GM21619 (cell line): ENCODE measurements at regions not wholly inside any gene's neighbourhood (a gene's known extent, or its start where the extent isn't known, plus 50 kb on each side); places are given as distances from the start of the nearest gene placed in this dataset.
A peak's percentile ranks its signal among the peaks of the same experiment; 100 is the strongest.

Source experiments
- ATAC-seq: cut with Tn5 transposase; IDR thresholded peaks from one replicate; pipeline ENCODE4 v1.9.1; 2021; ENCODE audit not compliant: unreplicated experiment

DNA sequence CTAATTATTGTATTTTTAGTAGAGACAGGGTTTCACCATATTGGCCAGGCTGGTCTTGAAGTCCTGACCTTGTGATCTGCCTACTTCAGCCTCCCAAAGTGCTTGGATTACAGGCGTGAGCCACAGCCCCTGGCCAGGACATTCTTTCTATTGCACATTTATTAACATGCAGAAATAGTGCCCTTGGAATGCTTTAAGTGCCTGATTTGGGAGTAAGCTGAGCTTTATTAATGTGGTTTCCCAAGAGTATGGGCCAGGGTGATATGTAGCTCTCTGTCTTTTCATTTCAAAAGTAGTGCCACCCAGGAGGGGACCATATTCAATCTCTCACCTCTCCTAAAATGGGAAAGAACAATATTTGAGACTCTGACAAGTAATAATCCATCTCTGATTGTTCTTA, 970.7 kb downstream of the KCNMA1 start:
- no peak for ATAC-seq

GRCh38 chr10:76665029-76665428, 972.6 kb downstream of the KCNMA1 start:
- ATAC-seq = no peak

- no peak for ATAC-seq
Observed at GRCh38 chr10:76657337-76658012, 980.1 kb downstream of the KCNMA1 start.

DNA sequence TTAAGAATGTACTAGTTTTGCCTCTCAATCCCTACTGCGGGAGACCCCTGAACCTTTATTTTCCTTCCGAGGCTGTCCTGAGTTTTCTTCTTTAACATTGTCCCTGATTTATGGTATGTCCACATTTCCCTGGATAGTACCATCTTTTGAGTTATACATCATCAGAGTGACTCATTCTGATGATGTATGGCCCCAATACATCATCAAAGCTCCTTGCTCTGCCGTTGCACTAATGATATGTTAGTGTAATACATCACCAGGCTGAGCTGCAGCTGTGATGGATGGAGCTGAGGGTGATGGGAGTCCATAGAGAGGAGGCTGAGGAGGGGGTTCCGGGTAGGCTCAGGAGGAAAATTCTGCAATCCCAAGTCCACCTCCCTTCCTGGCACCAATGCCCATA, 986.5 kb downstream of the KCNMA1 start:
- ATAC-seq = no peak

GRCh38 chr10:76649723-76650127, 987.9 kb downstream of the KCNMA1 start:
- ATAC-seq = no peak

GRCh38 chr10:76649254-76649653, 988.4 kb downstream of the KCNMA1 start:
- ATAC-seq = no peak

- ATAC-seq = no peak
Observed at GRCh38 chr10:76647301-76647700, 990.3 kb downstream of the KCNMA1 start.

DNA sequence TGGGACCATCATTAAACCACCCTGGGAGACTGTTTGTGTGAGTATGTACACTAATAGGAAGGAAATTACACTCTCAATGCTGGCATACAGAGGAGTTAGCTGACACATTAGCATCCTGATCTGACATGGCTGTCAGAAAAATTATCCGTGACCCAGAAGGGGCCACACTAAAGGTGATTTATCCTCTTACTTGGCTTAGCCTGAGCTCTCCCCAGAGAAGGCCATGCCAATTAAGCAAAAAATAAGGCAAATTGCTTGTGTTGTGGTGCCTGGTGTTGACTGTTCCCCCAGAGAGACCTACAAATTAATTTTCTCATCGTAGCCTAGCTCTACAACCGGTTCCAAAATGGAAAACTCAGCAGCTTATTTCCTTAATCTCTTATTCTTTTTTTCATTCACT, 992.3 kb downstream of the KCNMA1 start:
- no peak for ATAC-seq

GRCh38 chr10:76644476-76644875, 993.1 kb downstream of the KCNMA1 start:
- ATAC-seq = no peak

DNA sequence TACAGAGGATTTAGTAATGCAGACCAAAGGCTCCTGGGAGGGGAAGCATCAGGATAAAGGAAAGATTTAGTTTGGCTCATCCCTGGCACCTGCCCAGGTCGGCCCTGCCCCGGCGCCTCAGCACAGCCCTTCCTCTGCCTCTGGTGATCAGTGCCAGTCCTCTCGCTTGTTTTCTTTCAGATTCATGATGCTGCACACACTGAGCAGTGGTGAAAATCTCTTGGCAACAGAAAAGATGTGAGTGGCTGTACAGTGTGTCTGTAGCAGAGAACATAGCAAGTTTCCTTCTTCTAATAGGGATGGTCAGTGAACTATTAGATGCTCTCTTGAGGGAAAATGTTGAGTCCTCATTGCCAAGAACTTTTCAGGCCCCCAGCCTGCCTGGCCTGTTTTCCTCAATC, 994.1 kb downstream of the KCNMA1 start:
- ATAC-seq = no peak

DNA sequence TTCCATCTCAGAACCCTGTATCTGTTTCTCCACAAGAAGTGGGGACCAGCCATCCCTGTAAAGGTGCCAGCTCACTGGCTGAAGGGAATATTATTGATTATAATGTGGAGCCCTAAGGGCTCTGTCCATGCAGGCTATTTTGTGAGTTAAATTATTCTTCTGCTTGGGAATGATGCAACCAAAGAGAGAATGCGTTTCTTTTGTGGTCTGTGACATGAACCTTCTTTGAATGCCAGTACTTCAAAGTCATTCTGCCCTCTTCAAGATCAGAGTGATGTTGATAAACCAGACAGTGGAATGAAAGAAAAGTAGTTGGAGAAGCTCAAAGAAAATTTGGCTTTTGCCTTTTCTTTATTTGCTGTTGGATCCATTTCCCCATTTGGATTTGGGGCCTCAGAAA, 995.2 kb downstream of the KCNMA1 start:
- ATAC-seq = no peak

DNA sequence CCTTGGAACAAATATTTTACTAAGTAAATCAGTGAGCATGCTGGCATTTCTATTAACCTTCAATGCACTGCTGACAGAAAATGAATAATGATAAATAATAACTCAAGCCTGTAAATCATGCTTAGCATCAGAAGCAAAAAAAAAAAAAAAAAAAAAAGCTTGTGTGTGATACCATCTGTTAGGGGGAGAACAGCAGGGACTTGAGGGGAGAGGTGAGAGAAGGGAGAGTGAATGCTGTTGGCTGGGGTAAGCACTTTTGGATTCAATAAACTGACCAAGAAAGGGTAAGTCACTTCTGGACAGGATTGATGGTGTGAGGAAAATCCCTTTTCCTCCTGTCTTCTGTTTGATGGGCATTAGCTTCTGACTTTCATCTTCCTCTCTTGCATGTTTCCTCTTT, 996.4 kb downstream of the KCNMA1 start:
- no peak for ATAC-seq

DNA sequence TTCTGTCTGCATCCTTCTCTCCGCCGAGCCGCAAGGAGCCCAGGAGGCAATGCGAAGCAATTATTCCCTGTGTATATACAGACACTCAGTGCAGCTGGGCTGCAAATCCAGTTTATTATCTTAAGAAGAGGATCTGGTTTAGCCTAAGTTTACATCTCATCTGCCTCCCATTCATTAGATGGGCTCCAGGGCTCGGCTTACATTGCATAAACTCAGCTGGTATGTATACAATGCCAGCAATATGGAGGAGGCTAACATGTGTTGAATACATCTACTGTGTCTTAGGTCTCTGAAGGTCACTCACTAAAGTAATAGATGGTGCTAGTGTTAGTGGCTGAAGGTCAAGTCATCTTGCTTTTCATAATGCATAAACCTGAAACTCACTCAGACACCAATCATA, 996.8 kb downstream of the KCNMA1 start:
- no peak for ATAC-seq

DNA sequence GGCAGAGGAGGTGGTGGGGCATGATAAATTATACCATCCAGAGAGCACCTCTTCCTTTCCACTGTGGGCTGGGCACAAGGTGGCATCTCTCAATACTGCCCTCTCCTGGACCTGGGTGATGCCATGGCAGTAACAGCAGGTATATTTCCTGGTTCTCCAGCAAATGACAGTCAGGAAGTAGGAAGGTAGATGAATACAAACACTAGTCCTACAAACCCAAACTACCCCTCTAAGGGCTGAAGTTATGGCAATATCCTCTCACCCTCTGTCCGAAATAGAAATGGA, 1004.9 kb downstream of the KCNMA1 start:
- no peak for ATAC-seq

GRCh38 chr10:76631884-76632766, 1005.5 kb downstream of the KCNMA1 start:
- no peak for ATAC-seq

DNA sequence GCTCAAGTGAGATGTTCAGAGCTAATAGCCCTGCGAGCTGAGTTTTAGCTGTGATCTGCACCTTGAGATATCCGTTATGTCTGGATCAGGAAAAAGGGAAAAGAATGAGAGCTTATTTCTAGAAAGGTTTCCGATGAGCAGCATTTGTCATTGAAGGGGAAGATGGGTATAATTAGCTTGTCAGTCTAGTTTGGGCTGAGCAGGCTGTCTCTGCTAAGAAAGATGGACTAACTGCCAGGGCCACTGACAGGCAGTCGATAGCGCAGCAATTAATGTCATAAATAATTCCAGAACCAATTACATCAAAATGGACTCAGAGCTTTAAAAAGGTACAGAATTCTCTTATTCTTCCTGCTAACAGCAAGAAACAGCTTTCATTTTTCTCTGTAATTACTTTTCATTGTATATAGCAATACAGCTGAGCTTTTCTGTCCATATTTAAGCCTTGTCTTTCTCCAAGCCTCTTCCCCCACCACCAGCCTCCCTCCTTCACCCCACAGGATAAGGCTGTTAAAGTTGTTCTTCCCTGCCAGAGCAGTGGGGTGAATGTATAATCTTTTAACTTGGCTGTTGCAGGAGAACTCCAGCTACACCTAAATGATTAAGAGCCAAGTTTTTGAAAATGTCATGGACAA, 1006.5 kb downstream of the KCNMA1 start:
- ATAC-seq = no peak

GRCh38 chr10:76628801-76629200, 1008.8 kb downstream of the KCNMA1 start:
- no peak for ATAC-seq

GRCh38 chr10:76626386-76626785, 1011.2 kb downstream of the KCNMA1 start:
- no peak for ATAC-seq

GRCh38 chr10:76624470-76624869, 1013.1 kb downstream of the KCNMA1 start:
- peak; percentile 86 for ATAC-seq

GRCh38 chr10:76621886-76622620, 1015.6 kb downstream of the KCNMA1 start:
- no peak for ATAC-seq

- no peak for ATAC-seq
Observed at GRCh38 chr10:76618641-76619040, 1019.0 kb downstream of the KCNMA1 start.

DNA sequence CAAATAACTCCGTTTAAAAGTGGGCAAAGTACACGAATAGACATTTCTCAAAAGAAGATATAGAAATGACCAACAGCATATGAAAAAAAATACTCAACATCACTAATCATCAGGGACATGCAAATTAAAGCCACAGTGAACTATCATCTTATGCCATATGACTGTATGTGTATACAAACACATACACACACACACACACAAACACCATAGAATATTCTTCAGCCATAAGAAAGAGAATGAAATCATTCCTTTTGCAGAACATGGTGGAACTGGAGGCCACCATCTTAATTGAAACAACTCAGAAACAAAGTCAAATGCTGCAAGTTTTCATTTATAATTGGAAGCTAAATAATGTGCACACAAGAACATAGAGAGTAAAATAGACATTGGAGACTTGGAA, 1019.4 kb downstream of the KCNMA1 start:
- ATAC-seq = no peak
